GM12878 (cell line): ENCODE measurements at regions not wholly inside any gene's neighbourhood (a gene's known extent, or its start where the extent isn't known, plus 50 kb on each side); places are given as distances from the start of the nearest gene placed in this dataset.

ENCODE experiments used
- POLR2A ChIP-seq: IDR thresholded peaks from 2 replicates; pipeline ENCODE4 v1.6.1; 2011; ENCODE audit warnings: low read depth, mild to moderate bottlenecking, low read length
- SIN3A ChIP-seq: IDR thresholded peaks from 2 replicates; pipeline ENCODE4 v1.6.1; 2012; ENCODE audit warnings: low read depth, low read length, improper control_type of control experiment
- TCF3 ChIP-seq: IDR thresholded peaks from 2 replicates; pipeline ENCODE4 v1.6.1; 2012; ENCODE audit warnings: low read depth, mild to moderate bottlenecking, low read length, borderline replicate concordance; ENCODE audit not compliant: insufficient read depth
- ZNF274 ChIP-seq: IDR thresholded peaks from one replicate; pipeline ENCODE4 v1.8.0; 2011; ENCODE audit not compliant: insufficient read length, insufficient read depth
- TF ChIP-seq, protein P1 (sequence below), 3 experiments: IDR thresholded peaks in 2 of 3; conservative IDR thresholded peaks in 1 of 3; 2 replicates each; pipeline ENCODE4 v1.5.1; 2011; ENCODE audit warnings: low read depth in 3 of 3, low read length in 3 of 3, mild to moderate bottlenecking in 3 of 3, control low read depth in 2 of 3, moderate library complexity in 2 of 3, inconsistent platforms in 1 of 3, mixed read lengths in 1 of 3; ENCODE audit not compliant: control insufficient read depth in 2 of 3, insufficient read depth in 1 of 3; ENCODE audit errors: extremely low read depth in 1 of 3
- TF ChIP-seq, protein P2 (sequence below): IDR thresholded peaks from 2 replicates; pipeline ENCODE4 v1.6.1; 2011; ENCODE audit warnings: low read depth, mild to moderate bottlenecking, low read length, moderate library complexity, borderline replicate concordance; ENCODE audit errors: extremely low read depth

DNA sequence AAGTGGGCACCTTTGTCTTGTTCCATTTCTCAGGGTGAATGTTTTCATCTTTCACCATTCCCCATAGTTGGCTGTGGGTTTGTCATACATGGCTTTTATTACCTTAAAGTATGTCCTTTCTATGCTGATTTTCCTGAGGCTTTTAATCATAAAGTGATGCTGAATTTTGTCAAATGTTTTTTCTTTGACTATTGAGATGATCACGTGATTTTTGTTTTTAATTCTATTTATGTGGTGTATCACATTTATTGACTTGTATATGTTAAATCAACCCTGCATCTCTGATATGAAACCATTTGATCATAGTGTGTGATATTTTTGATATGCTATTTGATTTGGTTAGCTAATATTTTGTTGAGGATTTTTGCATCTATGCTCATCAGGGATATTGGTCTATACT, 216.4 kb upstream of the FAT3 start:
- TF ChIP-seq, protein P1, sequence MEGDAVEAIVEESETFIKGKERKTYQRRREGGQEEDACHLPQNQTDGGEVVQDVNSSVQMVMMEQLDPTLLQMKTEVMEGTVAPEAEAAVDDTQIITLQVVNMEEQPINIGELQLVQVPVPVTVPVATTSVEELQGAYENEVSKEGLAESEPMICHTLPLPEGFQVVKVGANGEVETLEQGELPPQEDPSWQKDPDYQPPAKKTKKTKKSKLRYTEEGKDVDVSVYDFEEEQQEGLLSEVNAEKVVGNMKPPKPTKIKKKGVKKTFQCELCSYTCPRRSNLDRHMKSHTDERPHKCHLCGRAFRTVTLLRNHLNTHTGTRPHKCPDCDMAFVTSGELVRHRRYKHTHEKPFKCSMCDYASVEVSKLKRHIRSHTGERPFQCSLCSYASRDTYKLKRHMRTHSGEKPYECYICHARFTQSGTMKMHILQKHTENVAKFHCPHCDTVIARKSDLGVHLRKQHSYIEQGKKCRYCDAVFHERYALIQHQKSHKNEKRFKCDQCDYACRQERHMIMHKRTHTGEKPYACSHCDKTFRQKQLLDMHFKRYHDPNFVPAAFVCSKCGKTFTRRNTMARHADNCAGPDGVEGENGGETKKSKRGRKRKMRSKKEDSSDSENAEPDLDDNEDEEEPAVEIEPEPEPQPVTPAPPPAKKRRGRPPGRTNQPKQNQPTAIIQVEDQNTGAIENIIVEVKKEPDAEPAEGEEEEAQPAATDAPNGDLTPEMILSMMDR (IDR thresholded peaks at IDR 0.05 in 2 of 3, conservative IDR thresholded peaks at IDR 0.05 in 1 of 3; ENCODE audit: control insufficient read depth in 2 of 3, extremely low read depth in 1 of 3, insufficient read depth in 1 of 3, low read depth in 3 of 3, low read length in 3 of 3), result no peak
- TF ChIP-seq ZNF274 (no peak), POLR2A (no peak), TCF3 (no peak), SIN3A (no peak)
- TF ChIP-seq, protein P2, sequence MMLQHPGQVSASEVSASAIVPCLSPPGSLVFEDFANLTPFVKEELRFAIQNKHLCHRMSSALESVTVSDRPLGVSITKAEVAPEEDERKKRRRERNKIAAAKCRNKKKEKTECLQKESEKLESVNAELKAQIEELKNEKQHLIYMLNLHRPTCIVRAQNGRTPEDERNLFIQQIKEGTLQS, result no peak
